ENCODE measurements at regions not wholly inside any gene's neighbourhood (a gene's known extent, or its start where the extent isn't known, plus 50 kb on each side); places are given as distances from the start of the nearest gene placed in this dataset.

DNA sequence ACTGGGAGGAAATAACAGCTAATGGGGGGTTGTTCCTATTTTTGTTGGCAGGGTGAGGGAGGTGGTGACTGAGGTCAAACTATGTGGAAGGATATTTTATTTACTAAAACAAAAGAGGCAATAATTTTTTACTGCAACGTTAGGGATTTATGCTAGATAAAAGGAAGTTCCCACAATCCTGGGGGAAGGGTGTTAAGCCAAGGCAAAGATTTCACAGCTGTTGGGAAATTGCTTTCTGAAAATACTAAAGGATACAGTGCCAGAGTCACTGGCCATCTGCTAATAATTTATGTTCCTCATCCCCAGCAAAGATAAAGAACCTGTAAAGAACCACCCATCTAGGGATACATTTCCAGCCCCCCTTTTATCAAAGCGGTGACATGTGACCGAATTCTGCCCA, 756.0 kb upstream of the RBFOX1 start:
- no TSS peak for BruUV-seq (replicated peaks)
- no peak for TF ChIP-seq EZH2phosphoT487 (IDR thresholded peaks at IDR 0.05; ENCODE audit: borderline replicate concordance, low read depth, low read length)
- TF ChIP-seq, protein P1, sequence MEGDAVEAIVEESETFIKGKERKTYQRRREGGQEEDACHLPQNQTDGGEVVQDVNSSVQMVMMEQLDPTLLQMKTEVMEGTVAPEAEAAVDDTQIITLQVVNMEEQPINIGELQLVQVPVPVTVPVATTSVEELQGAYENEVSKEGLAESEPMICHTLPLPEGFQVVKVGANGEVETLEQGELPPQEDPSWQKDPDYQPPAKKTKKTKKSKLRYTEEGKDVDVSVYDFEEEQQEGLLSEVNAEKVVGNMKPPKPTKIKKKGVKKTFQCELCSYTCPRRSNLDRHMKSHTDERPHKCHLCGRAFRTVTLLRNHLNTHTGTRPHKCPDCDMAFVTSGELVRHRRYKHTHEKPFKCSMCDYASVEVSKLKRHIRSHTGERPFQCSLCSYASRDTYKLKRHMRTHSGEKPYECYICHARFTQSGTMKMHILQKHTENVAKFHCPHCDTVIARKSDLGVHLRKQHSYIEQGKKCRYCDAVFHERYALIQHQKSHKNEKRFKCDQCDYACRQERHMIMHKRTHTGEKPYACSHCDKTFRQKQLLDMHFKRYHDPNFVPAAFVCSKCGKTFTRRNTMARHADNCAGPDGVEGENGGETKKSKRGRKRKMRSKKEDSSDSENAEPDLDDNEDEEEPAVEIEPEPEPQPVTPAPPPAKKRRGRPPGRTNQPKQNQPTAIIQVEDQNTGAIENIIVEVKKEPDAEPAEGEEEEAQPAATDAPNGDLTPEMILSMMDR (conservative IDR thresholded peaks at IDR 0.05; ENCODE audit: low read length) = no peak
- Histone ChIP-seq H2AFZ (ENCODE audit: low read length) (no peak overlapping the region), H3K27ac (ENCODE audit: low read depth, low read length, poor library complexity, severe bottlenecking) (no peak overlapping the region), H4K20me1 (ENCODE audit: insufficient read depth, low read length) (no peaks in the 10 kb centered on the region), H3K4me3 (ENCODE audit: low read depth, low read length, poor library complexity, severe bottlenecking) (no peak overlapping the region), H3K79me2 (ENCODE audit: insufficient read depth, low read depth, low read length) (no peaks in the 10 kb centered on the region), H3K9me2 (ENCODE audit: insufficient read depth, low read length) (no peaks in the 10 kb centered on the region), H3K4me1 (ENCODE audit: insufficient read depth, low read length, poor library complexity, severe bottlenecking) (no peaks in the 10 kb centered on the region), H3K4me2 (ENCODE audit: low read length) (no peak overlapping the region), H3K36me3 (ENCODE audit: insufficient read depth, low read length) (no peaks in the 10 kb centered on the region), H3K9me3 (ENCODE audit: low read length) (no peaks in the 10 kb centered on the region)
- ChIA-PET POLR2A (no interaction called here), CTCF (ENCODE audit: unreplicated experiment) (no interaction called here)
- intact Hi-C loops (cut with micrococcal nuclease; ENCODE audit: unreplicated experiment) = no loop called here
- no peak for DNase-seq (ENCODE audit: low spot score)

- Histone ChIP-seq H3K36me3 (ENCODE audit: insufficient read depth, low read length) (no peaks in the 10 kb centered on the region), H3K79me2 (ENCODE audit: insufficient read depth, low read depth, low read length) (no peaks in the 10 kb centered on the region), H3K9me3 (ENCODE audit: low read length) (no peaks in the 10 kb centered on the region), H3K9me2 (ENCODE audit: insufficient read depth, low read length) (no peaks in the 10 kb centered on the region), H2AFZ (ENCODE audit: low read length) (no peak overlapping the region), H3K4me2 (ENCODE audit: low read length) (no peak overlapping the region), H4K20me1 (ENCODE audit: insufficient read depth, low read length) (no peaks in the 10 kb centered on the region), H3K27ac (ENCODE audit: low read depth, low read length, poor library complexity, severe bottlenecking) (no peak overlapping the region), H3K4me3 (ENCODE audit: low read depth, low read length, poor library complexity, severe bottlenecking) (no peak overlapping the region), H3K4me1 (ENCODE audit: insufficient read depth, low read length, poor library complexity, severe bottlenecking) (no peaks in the 10 kb centered on the region)
- ChIA-PET CTCF (ENCODE audit: unreplicated experiment) (no interaction called here), POLR2A (no interaction called here)
- no peak for DNase-seq (ENCODE audit: low spot score)
- intact Hi-C loops (cut with micrococcal nuclease; ENCODE audit: unreplicated experiment) = no loop called here
- no TSS peak for BruUV-seq (replicated peaks)
- TF ChIP-seq, protein P1 (conservative IDR thresholded peaks at IDR 0.05; ENCODE audit: low read length) = no peak
- no peak for TF ChIP-seq EZH2phosphoT487 (IDR thresholded peaks at IDR 0.05; ENCODE audit: borderline replicate concordance, low read depth, low read length)
These were observed 756.5 kb upstream of the RBFOX1 start for GRCh38 chr16:6576113-6576512.

- intact Hi-C loops (cut with micrococcal nuclease; ENCODE audit: unreplicated experiment) = no loop called here
- Histone ChIP-seq H3K27ac (ENCODE audit: low read depth, low read length, poor library complexity, severe bottlenecking) (no peak overlapping the region), H3K79me2 (ENCODE audit: insufficient read depth, low read depth, low read length) (no peaks in the 10 kb centered on the region), H3K4me2 (ENCODE audit: low read length) (no peak overlapping the region), H3K36me3 (ENCODE audit: insufficient read depth, low read length) (no peaks in the 10 kb centered on the region), H3K4me1 (ENCODE audit: insufficient read depth, low read length, poor library complexity, severe bottlenecking) (no peaks in the 10 kb centered on the region), H3K4me3 (ENCODE audit: low read depth, low read length, poor library complexity, severe bottlenecking) (no peak overlapping the region), H3K9me2 (ENCODE audit: insufficient read depth, low read length) (no peaks in the 10 kb centered on the region), H3K9me3 (ENCODE audit: low read length) (no peaks in the 10 kb centered on the region), H4K20me1 (ENCODE audit: insufficient read depth, low read length) (no peaks in the 10 kb centered on the region), H2AFZ (ENCODE audit: low read length) (no peak overlapping the region)
- ChIA-PET CTCF (ENCODE audit: unreplicated experiment) (no interaction called here), POLR2A (no interaction called here)
- DNase-seq (ENCODE audit: low spot score) = no peak
- TF ChIP-seq, protein P1 (conservative IDR thresholded peaks at IDR 0.05; ENCODE audit: low read length) = no peak
- no peak for TF ChIP-seq EZH2phosphoT487 (IDR thresholded peaks at IDR 0.05; ENCODE audit: borderline replicate concordance, low read depth, low read length)
- BruUV-seq (replicated peaks) = no TSS peak
These were observed 758.5 kb upstream of the RBFOX1 start for GRCh38 chr16:6574146-6574545.
